ENCODE measurements at regions not wholly inside any gene's neighbourhood (a gene's known extent, or its start where the extent isn't known, plus 50 kb on each side); places are given as distances from the start of the nearest gene placed in this dataset.

GRCh38 chr17:34126965-34127364, 128.1 kb upstream of the CCL2 start:
- no peak for DNase-seq (ENCODE audit: low spot score)
- TF ChIP-seq EGR1 (IDR thresholded peaks at IDR 0.05; ENCODE audit: low read depth in 2 of 2) (no peak), YY1 (IDR thresholded peaks at IDR 0.05) (no peak), HNF4A (conservative IDR thresholded peaks at IDR 0.05) (no peak), HNF4G (IDR thresholded peaks at IDR 0.05) (no peak), JUND (IDR thresholded peaks at IDR 0.05) (no peak), NR2F2 (IDR thresholded peaks at IDR 0.05) (no peak), ZBTB33 (IDR thresholded peaks at IDR 0.05) (no peak), ATF3 (IDR thresholded peaks at IDR 0.05) (no peak), CTCF (IDR thresholded peaks at IDR 0.05; ENCODE audit: low read depth, low read length, missing input control) (no peak), GABPA (IDR thresholded peaks at IDR 0.05 in 1 of 2, conservative IDR thresholded peaks at IDR 0.05 in 1 of 2) (no peak), FOXA1 (IDR thresholded peaks at IDR 0.05) (no peak), TAF1 (conservative IDR thresholded peaks at IDR 0.05) (no peak)
- TF ChIP-seq, protein P1, sequence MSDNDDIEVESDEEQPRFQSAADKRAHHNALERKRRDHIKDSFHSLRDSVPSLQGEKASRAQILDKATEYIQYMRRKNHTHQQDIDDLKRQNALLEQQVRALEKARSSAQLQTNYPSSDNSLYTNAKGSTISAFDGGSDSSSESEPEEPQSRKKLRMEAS (IDR thresholded peaks at IDR 0.05) = no peak
- TF ChIP-seq, protein P2, sequence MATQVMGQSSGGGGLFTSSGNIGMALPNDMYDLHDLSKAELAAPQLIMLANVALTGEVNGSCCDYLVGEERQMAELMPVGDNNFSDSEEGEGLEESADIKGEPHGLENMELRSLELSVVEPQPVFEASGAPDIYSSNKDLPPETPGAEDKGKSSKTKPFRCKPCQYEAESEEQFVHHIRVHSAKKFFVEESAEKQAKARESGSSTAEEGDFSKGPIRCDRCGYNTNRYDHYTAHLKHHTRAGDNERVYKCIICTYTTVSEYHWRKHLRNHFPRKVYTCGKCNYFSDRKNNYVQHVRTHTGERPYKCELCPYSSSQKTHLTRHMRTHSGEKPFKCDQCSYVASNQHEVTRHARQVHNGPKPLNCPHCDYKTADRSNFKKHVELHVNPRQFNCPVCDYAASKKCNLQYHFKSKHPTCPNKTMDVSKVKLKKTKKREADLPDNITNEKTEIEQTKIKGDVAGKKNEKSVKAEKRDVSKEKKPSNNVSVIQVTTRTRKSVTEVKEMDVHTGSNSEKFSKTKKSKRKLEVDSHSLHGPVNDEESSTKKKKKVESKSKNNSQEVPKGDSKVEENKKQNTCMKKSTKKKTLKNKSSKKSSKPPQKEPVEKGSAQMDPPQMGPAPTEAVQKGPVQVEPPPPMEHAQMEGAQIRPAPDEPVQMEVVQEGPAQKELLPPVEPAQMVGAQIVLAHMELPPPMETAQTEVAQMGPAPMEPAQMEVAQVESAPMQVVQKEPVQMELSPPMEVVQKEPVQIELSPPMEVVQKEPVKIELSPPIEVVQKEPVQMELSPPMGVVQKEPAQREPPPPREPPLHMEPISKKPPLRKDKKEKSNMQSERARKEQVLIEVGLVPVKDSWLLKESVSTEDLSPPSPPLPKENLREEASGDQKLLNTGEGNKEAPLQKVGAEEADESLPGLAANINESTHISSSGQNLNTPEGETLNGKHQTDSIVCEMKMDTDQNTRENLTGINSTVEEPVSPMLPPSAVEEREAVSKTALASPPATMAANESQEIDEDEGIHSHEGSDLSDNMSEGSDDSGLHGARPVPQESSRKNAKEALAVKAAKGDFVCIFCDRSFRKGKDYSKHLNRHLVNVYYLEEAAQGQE (IDR thresholded peaks at IDR 0.05) = no peak
- Histone ChIP-seq H3K27me3 (ENCODE audit: control insufficient read depth in 4 of 4, insufficient read depth in 4 of 4, low read length in 3 of 4) (no peaks in the 10 kb centered on the region), H3K9ac (ENCODE audit: low read depth in 1 of 2, low read length in 2 of 2) (no peak overlapping the region), H3K9me3 (ENCODE audit: control insufficient read depth in 4 of 4, low read length in 3 of 4) (no peaks in the 10 kb centered on the region), H3K4me3 (ENCODE audit: low read depth in 1 of 3, low read length in 3 of 3) (no peak overlapping the region), H3K36me3 (ENCODE audit: control insufficient read depth in 4 of 4, insufficient read depth in 3 of 4, low read depth in 1 of 4, low read length in 3 of 4) (no peaks in the 10 kb centered on the region), H3K4me1 (ENCODE audit: control insufficient read depth in 4 of 4, insufficient read depth in 4 of 4, low read length in 3 of 4) (no peaks in the 10 kb centered on the region), H3K27ac (ENCODE audit: low read depth in 1 of 2, low read length in 2 of 2) (no peak overlapping the region)
- 50% methylated on average over 3 of the region's 3 CpGs for whole genome bisulfite sequencing

GRCh38 chr17:34130544-34130943, 124.5 kb upstream of the CCL2 start:
- no peak overlapping the region for H3K27ac ChIP-seq (ENCODE audit: low read depth in 1 of 2, low read length in 2 of 2)
- no peaks in the 10 kb centered on the region for H3K4me1 ChIP-seq (ENCODE audit: control insufficient read depth in 4 of 4, insufficient read depth in 4 of 4, low read length in 3 of 4)
- H3K9ac ChIP-seq (ENCODE audit: low read depth in 1 of 2, low read length in 2 of 2) = no peak overlapping the region
- H3K4me3 ChIP-seq (ENCODE audit: low read depth in 1 of 3, low read length in 3 of 3) = no peak overlapping the region
- H3K36me3 ChIP-seq (ENCODE audit: control insufficient read depth in 4 of 4, insufficient read depth in 3 of 4, low read depth in 1 of 4, low read length in 3 of 4) = no peaks in the 10 kb centered on the region
- DNase-seq (ENCODE audit: low spot score) = no peak
- H3K9me3 ChIP-seq (ENCODE audit: control insufficient read depth in 4 of 4, low read length in 3 of 4) = no peaks in the 10 kb centered on the region
- H3K27me3 ChIP-seq (ENCODE audit: control insufficient read depth in 4 of 4, insufficient read depth in 4 of 4, low read length in 3 of 4) = no peaks in the 10 kb centered on the region
- TF ChIP-seq GABPA (IDR thresholded peaks at IDR 0.05 in 1 of 2, conservative IDR thresholded peaks at IDR 0.05 in 1 of 2) (no peak), RAD21 (IDR thresholded peaks at IDR 0.05) (no peak), ATF3 (IDR thresholded peaks at IDR 0.05) (no peak), HNF4G (IDR thresholded peaks at IDR 0.05) (no peak), YY1 (IDR thresholded peaks at IDR 0.05) (no peak), SP1 (IDR thresholded peaks at IDR 0.05) (no peak), RXRA (IDR thresholded peaks at IDR 0.05) (no peak), EGR1 (IDR thresholded peaks at IDR 0.05; ENCODE audit: low read depth in 2 of 2) (no peak), JUND (IDR thresholded peaks at IDR 0.05) (no peak), ZBTB33 (IDR thresholded peaks at IDR 0.05) (no peak), TAF1 (conservative IDR thresholded peaks at IDR 0.05) (no peak), HNF4A (conservative IDR thresholded peaks at IDR 0.05) (no peak), FOXA1 (IDR thresholded peaks at IDR 0.05) (no peak), NR2F2 (IDR thresholded peaks at IDR 0.05) (no peak), CTCF (IDR thresholded peaks at IDR 0.05; ENCODE audit: low read depth, low read length, missing input control) (no peak)
- WGBS = 58% methylated on average over 2 of the region's 2 CpGs

Measured in liver (tissue), 8 donors.